HCT116 (cell line): ENCODE measurements at regions not wholly inside any gene's neighbourhood (a gene's known extent, or its start where the extent isn't known, plus 50 kb on each side); places are given as distances from the start of the nearest gene placed in this dataset.

ENCODE experiments used
- ATAC-seq: fragments of 200-7000 bp; cut with Tn5 transposase; 2 replicates; pipeline ENCODE4 v1.9.1; 2020; ENCODE audit warnings: mild to moderate bottlenecking, moderate library complexity
- BruUV-seq: library from RNA; stranded (reverse); fragments of 400-500 nt; replicated peaks from 2 replicates; lab custom pipeline; 2021; lab: Mats Ljungman, UMichigan
- CTCF ChIA-PET: fragments of 300-600 bp; sonication (Branson Sonifier 250); formaldehyde crosslinking; loops from one replicate; lab custom pipeline; 2021; ENCODE audit warnings: antibody characterized with exemption; lab: Charles Lee
- POLR2A ChIA-PET: fragments of 300-600, 350-600 bp; sonication (Branson Sonifier 250); formaldehyde crosslinking; loops from one replicate; lab custom pipeline; 2021; ENCODE audit warnings: antibody characterized with exemption; lab: Charles Lee
- RAD21 ChIA-PET, 2 experiments: fragments of 300-600 bp; sonication (Branson Sonifier 250); formaldehyde crosslinking; loops; one replicate each; lab custom pipeline; 2023; ENCODE audit warnings: low total read pairs in 2 of 2; ENCODE audit not compliant: uncharacterized antibody in 2 of 2, unreplicated experiment in 2 of 2, low non-redundant PET in 1 of 2; lab: Charles Lee
- DNase-seq: peaks from one replicate; pipeline ENCODE4 v3.0.0-alpha.2; 2010; ENCODE audit warnings: low read depth, low spot score
- H2AFZ ChIP-seq: fragments of 200-600 bp; shearing (Covaris generic), sonication (generic); 2 replicates; pipeline ENCODE4 v1.6.1; 2017; ENCODE audit warnings: low read depth, mixed run types, mixed read lengths, antibody characterized with exemption, low read length; ENCODE audit not compliant: poor library complexity, severe bottlenecking
- H3K27ac ChIP-seq: 2 replicates; pipeline ENCODE4 v1.5.1; 2012; ENCODE audit warnings: low read depth, low read length
- H3K27me3 ChIP-seq: fragments of 200-600 bp; sonication (generic); 2 replicates; pipeline ENCODE4 v1.6.1; 2016; ENCODE audit warnings: mixed run types, low read length, mixed read lengths; ENCODE audit not compliant: insufficient read depth
- H3K36me3 ChIP-seq, 2 experiments: fragments of 200-500 bp in 1 of 2; fragments of 200-600 bp in 1 of 2; sonication (Bioruptor generic) in 1 of 2; sonication (generic) in 1 of 2; 2 replicates each; pipeline versions ENCODE4 v1.5.1 to v1.6.1; 2014 to 2016; ENCODE audit warnings: low read length in 2 of 2, inconsistent platforms in 1 of 2, mixed read lengths in 1 of 2, mixed run types in 1 of 2; ENCODE audit not compliant: insufficient read depth in 2 of 2, control insufficient read depth in 1 of 2
- H3K4me1 ChIP-seq, 2 experiments: fragments of 200-600 bp in 1 of 2; sonication (generic) in 1 of 2; 2 replicates each; pipeline versions ENCODE4 v1.5.1 to v1.6.1; 2012 to 2017; ENCODE audit warnings: low read length in 2 of 2, inconsistent platforms in 1 of 2, mild to moderate bottlenecking in 1 of 2, mixed read lengths in 1 of 2, mixed run types in 1 of 2, moderate library complexity in 1 of 2; ENCODE audit not compliant: insufficient read depth in 2 of 2, control insufficient read depth in 1 of 2
- H3K4me2 ChIP-seq: fragments of 200-600 bp; sonication (generic); 2 replicates; pipeline ENCODE4 v1.6.1; 2017; ENCODE audit warnings: mixed run types, low read length, mixed read lengths
- H3K4me3 ChIP-seq, 2 experiments: fragments of 200-600 bp in 1 of 2; sonication (generic) in 1 of 2; replicated peaks in 1 of 2; 2 replicates each; pipeline ENCODE4 v1.5.1; 2011 to 2016; ENCODE audit warnings: low read length in 2 of 2, control low read depth in 1 of 2, low read depth in 1 of 2, mild to moderate bottlenecking in 1 of 2, mixed read lengths in 1 of 2, mixed run types in 1 of 2
- H3K79me2 ChIP-seq: fragments of 200-600 bp; sonication (generic); 2 replicates; pipeline ENCODE4 v1.6.1; 2017; ENCODE audit warnings: mild to moderate bottlenecking, mixed run types, low read length, moderate library complexity, mixed read lengths; ENCODE audit not compliant: insufficient read depth
- H3K9ac ChIP-seq: fragments of 200-600 bp; sonication (generic); 2 replicates; pipeline ENCODE4 v1.6.1; 2016; ENCODE audit warnings: low read length, mixed read lengths
- H3K9me2 ChIP-seq: fragments of 200-600 bp; sonication (generic), shearing (Covaris generic); 2 replicates; pipeline ENCODE4 v1.6.1; 2017; ENCODE audit warnings: mixed run types, mild to moderate bottlenecking, moderate library complexity; ENCODE audit not compliant: insufficient read depth
- H3K9me3 ChIP-seq, 2 experiments: fragments of 200-500 bp in 1 of 2; fragments of 200-600 bp in 1 of 2; sonication (Bioruptor generic) in 1 of 2; sonication (generic) in 1 of 2; 2 replicates each; pipeline ENCODE4 v1.6.1; 2014 to 2017; ENCODE audit warnings: low read length in 2 of 2, mixed read lengths in 2 of 2, inconsistent platforms in 1 of 2, low read depth in 1 of 2, mild to moderate bottlenecking in 1 of 2, mixed run types in 1 of 2, moderate library complexity in 1 of 2; ENCODE audit not compliant: control insufficient read depth in 1 of 2, insufficient read depth in 1 of 2
- H4K20me1 ChIP-seq: fragments of 200-600 bp; sonication (generic), shearing (Covaris generic); 2 replicates; pipeline ENCODE4 v1.6.1; 2017; ENCODE audit warnings: mixed run types, mild to moderate bottlenecking, moderate library complexity; ENCODE audit not compliant: insufficient read depth
- CEBPB ChIP-seq: IDR thresholded peaks from 2 replicates; pipeline ENCODE4 v1.6.1; 2012; ENCODE audit warnings: low read depth
- CTCF ChIP-seq, 3 experiments: fragments of 200-600 bp in 1 of 3; sonication (generic) in 1 of 3; IDR thresholded peaks in 2 of 3; conservative IDR thresholded peaks in 1 of 3; 2 replicates each; pipeline ENCODE4 v1.5.1; 2012 to 2017; ENCODE audit warnings: low read depth in 2 of 3, low read length in 2 of 3, antibody characterized with exemption in 1 of 3, borderline replicate concordance in 1 of 3, control low read depth in 1 of 3, mild to moderate bottlenecking in 1 of 3, mixed read lengths in 1 of 3, mixed run types in 1 of 3, moderate library complexity in 1 of 3; ENCODE audit not compliant: insufficient read depth in 1 of 3
- ELF1 ChIP-seq: IDR thresholded peaks from 2 replicates; pipeline ENCODE4 v1.6.1; 2012; ENCODE audit warnings: low read depth, borderline replicate concordance
- EZH2 ChIP-seq: fragments of 200-600 bp; sonication (generic); IDR thresholded peaks from 2 replicates; pipeline ENCODE4 v1.6.1; 2017; ENCODE audit warnings: antibody characterized with exemption, mixed run types
- FOSL1 ChIP-seq: IDR thresholded peaks from 2 replicates; pipeline ENCODE4 v1.6.1; 2012; ENCODE audit warnings: low read depth
- JUND ChIP-seq: IDR thresholded peaks from 2 replicates; pipeline ENCODE4 v1.6.1; 2012
- POLR2A ChIP-seq: IDR thresholded peaks from 2 replicates; pipeline ENCODE4 v1.7.0; 2011; ENCODE audit warnings: borderline replicate concordance; ENCODE audit not compliant: insufficient read depth, insufficient read length; ENCODE audit errors: extremely low read depth
- RAD21 ChIP-seq: IDR thresholded peaks from 2 replicates; pipeline ENCODE4 v1.6.1; 2012; ENCODE audit warnings: low read depth, mild to moderate bottlenecking
- YY1 ChIP-seq: IDR thresholded peaks from 2 replicates; pipeline ENCODE4 v1.6.1; 2011; ENCODE audit warnings: low read length, low read depth, moderate library complexity, mild to moderate bottlenecking; ENCODE audit not compliant: insufficient replicate concordance; ENCODE audit errors: extremely low read depth
- ZFX ChIP-seq: fragments of 450-650 bp; IDR thresholded peaks from 2 replicates; pipeline ENCODE4 v1.6.1; 2017
- intact Hi-C: fragments of 100-400 bp; cut with micrococcal nuclease; formaldehyde crosslinking; loops from 2 replicates; pipeline ENCODE4 v1.10.0; 2022
- TF ChIP-seq, protein P1 (sequence below): IDR thresholded peaks from 2 replicates; pipeline ENCODE4 v1.6.1; 2012
- TF ChIP-seq, protein P2 (sequence below): IDR thresholded peaks from 2 replicates; pipeline ENCODE4 v1.6.1; 2012; ENCODE audit warnings: low read depth

DNA sequence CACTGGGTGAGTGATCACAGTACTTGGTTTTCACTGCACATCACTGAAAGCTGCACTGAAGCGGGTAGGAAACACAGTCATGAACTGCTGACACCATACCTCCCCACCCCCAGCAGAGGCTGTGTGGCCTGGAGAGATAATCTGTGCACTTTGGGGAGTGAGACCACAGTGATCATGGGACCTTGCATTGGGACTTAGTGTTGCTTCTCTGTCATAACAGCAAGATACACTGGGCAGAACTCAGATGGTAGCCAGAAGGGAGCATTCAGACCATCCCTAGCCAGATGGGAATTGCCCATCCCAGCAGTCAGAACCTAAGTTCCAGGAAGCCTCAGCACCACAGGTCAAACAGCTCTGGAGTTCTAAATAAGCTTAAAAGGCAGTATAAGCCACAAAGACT, 346.4 kb upstream of the TMEM229A start:
- no peak overlapping the region for H2AFZ ChIP-seq
- CTCF ChIA-PET, result no interaction called here

More for the DNA sequence above, 346.4 kb upstream of the TMEM229A start:
- Histone ChIP-seq H3K4me3 (no peak overlapping the region), H3K27me3 (no peaks in the 10 kb centered on the region), H3K36me3 (no peaks in the 10 kb centered on the region), H3K79me2 (no peaks in the 10 kb centered on the region), H3K9ac (no peak overlapping the region), H4K20me1 (no peaks in the 10 kb centered on the region), H3K4me2 (no peak overlapping the region), H3K9me2 (no peaks in the 10 kb centered on the region), H3K27ac (no peak overlapping the region), H3K4me1 (no peaks in the 10 kb centered on the region), H3K9me3 (no peaks in the 10 kb centered on the region)
- ChIA-PET RAD21 (no interaction called here), POLR2A (no interaction called here)
- intact Hi-C loops, result no loop called here
- DNase-seq, result no peak
- no peak for ATAC-seq
- no TSS peak for BruUV-seq
- no peak for TF ChIP-seq POLR2A
- TF ChIP-seq CTCF (IDR thresholded peaks at IDR 0.05 in 2 of 3, conservative IDR thresholded peaks at IDR 0.05 in 1 of 3; ENCODE audit: borderline replicate concordance in 1 of 3, insufficient read depth in 1 of 3, low read depth in 2 of 3, low read length in 2 of 3), result no peak
- TF ChIP-seq EZH2, result no peak
- no peak for TF ChIP-seq YY1
- TF ChIP-seq RAD21, result no peak
- no peak for TF ChIP-seq CEBPB
- no peak for TF ChIP-seq ZFX
- TF ChIP-seq FOSL1, result no peak
- no peak for TF ChIP-seq JUND
- TF ChIP-seq, protein P1, sequence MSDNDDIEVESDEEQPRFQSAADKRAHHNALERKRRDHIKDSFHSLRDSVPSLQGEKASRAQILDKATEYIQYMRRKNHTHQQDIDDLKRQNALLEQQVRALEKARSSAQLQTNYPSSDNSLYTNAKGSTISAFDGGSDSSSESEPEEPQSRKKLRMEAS, result no peak
- no peak for TF ChIP-seq ELF1
- TF ChIP-seq, protein P2, sequence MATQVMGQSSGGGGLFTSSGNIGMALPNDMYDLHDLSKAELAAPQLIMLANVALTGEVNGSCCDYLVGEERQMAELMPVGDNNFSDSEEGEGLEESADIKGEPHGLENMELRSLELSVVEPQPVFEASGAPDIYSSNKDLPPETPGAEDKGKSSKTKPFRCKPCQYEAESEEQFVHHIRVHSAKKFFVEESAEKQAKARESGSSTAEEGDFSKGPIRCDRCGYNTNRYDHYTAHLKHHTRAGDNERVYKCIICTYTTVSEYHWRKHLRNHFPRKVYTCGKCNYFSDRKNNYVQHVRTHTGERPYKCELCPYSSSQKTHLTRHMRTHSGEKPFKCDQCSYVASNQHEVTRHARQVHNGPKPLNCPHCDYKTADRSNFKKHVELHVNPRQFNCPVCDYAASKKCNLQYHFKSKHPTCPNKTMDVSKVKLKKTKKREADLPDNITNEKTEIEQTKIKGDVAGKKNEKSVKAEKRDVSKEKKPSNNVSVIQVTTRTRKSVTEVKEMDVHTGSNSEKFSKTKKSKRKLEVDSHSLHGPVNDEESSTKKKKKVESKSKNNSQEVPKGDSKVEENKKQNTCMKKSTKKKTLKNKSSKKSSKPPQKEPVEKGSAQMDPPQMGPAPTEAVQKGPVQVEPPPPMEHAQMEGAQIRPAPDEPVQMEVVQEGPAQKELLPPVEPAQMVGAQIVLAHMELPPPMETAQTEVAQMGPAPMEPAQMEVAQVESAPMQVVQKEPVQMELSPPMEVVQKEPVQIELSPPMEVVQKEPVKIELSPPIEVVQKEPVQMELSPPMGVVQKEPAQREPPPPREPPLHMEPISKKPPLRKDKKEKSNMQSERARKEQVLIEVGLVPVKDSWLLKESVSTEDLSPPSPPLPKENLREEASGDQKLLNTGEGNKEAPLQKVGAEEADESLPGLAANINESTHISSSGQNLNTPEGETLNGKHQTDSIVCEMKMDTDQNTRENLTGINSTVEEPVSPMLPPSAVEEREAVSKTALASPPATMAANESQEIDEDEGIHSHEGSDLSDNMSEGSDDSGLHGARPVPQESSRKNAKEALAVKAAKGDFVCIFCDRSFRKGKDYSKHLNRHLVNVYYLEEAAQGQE, result no peak
